ENCODE measurements at regions not wholly inside any gene's neighbourhood (a gene's known extent, or its start where the extent isn't known, plus 50 kb on each side); places are given as distances from the start of the nearest gene placed in this dataset.

GRCh38 chr4:19823781-19824180, 427.9 kb upstream of the SLIT2 start:
- Histone ChIP-seq H3K9me3 (ENCODE audit: low read length) (peaks cover 78% of the 10 kb centered on the region), H2AFZ (ENCODE audit: low read length) (no peak overlapping the region), H3K4me1 (ENCODE audit: insufficient read depth, low read length) (no peaks in the 10 kb centered on the region), H3K27ac (ENCODE audit: extremely low read length, insufficient read depth, low read length) (no peak overlapping the region), H3K27me3 (ENCODE audit: control insufficient read depth in 1 of 2, insufficient read depth in 2 of 2, low read length in 2 of 2) (no peaks in the 10 kb centered on the region), H3K4me2 (ENCODE audit: low read depth, low read length) (no peak overlapping the region), H4K20me1 (ENCODE audit: insufficient read depth, low read length) (no peaks in the 10 kb centered on the region), H3K9ac (ENCODE audit: insufficient read depth, low read depth, low read length) (no peak overlapping the region), H3K36me3 (replicated peaks in 1 of 2; ENCODE audit: control insufficient read depth in 1 of 2, insufficient read depth in 2 of 2, low read length in 2 of 2) (no peaks in the 10 kb centered on the region), H3K4me3 (replicated peaks in 1 of 3; ENCODE audit: insufficient read depth in 1 of 3, low read depth in 2 of 3, low read length in 3 of 3) (no peak overlapping the region), H3K79me2 (ENCODE audit: insufficient read depth, low read length) (no peaks in the 10 kb centered on the region)
- in situ Hi-C loops (cut with HindIII; ENCODE audit: extremely low pct_ligation_motif_present, low pct_unique_long_range_greater_than_20kb) = no loop called here
- FAIRE-seq = no peak
- no peak for ATAC-seq
- BruUV-seq (replicated peaks) = no TSS peak
- 63% methylated on average over 3 of the region's 3 CpGs for whole genome bisulfite sequencing (ENCODE audit: low lambda C conversion rate)
- no peak for TF ChIP-seq ZNF556 (CRISPR knock-in tag; IDR thresholded peaks at IDR 0.05; ENCODE audit: borderline replicate concordance)
- TF ChIP-seq HOXD1 (CRISPR knock-in tag; IDR thresholded peaks at IDR 0.05) = no peak
- no peak for TF ChIP-seq THRA (CRISPR knock-in tag; IDR thresholded peaks at IDR 0.05; ENCODE audit: borderline replicate concordance)
- no peak for TF ChIP-seq LCORL (IDR thresholded peaks at IDR 0.05)
- no peak for TF ChIP-seq LCORL (CRISPR knock-in tag; IDR thresholded peaks at IDR 0.05)
- TF ChIP-seq SRY (CRISPR knock-in tag; IDR thresholded peaks at IDR 0.05) = no peak
- no peak for TF ChIP-seq ZSCAN9 (CRISPR knock-in tag; IDR thresholded peaks at IDR 0.05; ENCODE audit: borderline replicate concordance)
- TF ChIP-seq ZNF333 (CRISPR knock-in tag; IDR thresholded peaks at IDR 0.05; ENCODE audit: borderline replicate concordance) = no peak
- TF ChIP-seq ZNF503 (CRISPR knock-in tag; IDR thresholded peaks at IDR 0.05) = no peak
- intact Hi-C loops (cut with micrococcal nuclease; ENCODE audit: unreplicated experiment) = no loop called here
- ChIA-PET CTCF (ENCODE audit: low intra/inter-chr PET ratio, low total read pairs) (no interaction called here), POLR2A (no interaction called here)
- DNase-seq (ENCODE audit: low spot score) = no peak

All from HepG2 (cell line).